Keratinocyte (primary cell): ENCODE measurements at regions not wholly inside any gene's neighbourhood (a gene's known extent, or its start where the extent isn't known, plus 50 kb on each side); places are given as distances from the start of the nearest gene placed in this dataset.

Experiments
- DNase-seq: peaks from one replicate; pipeline ENCODE4 v3.0.0-alpha.2; 2011; ENCODE audit warnings: low read depth, missing footprints, low spot score
- FAIRE-seq: peaks from 2 replicates; lab custom pipeline; 2011; peaks lifted over from hg19 to GRCh38; lab: Jason Lieb, UNC
- H2AFZ ChIP-seq: 2 replicates; pipeline ENCODE4 v1.6.0; 2012; ENCODE audit warnings: low read length, control low read depth, inconsistent platforms; ENCODE audit not compliant: control insufficient read depth
- H3K27ac ChIP-seq: 2 replicates; pipeline ENCODE4 v1.5.1; 2011; ENCODE audit warnings: low read length; ENCODE audit not compliant: control insufficient read depth, insufficient read depth
- H3K27me3 ChIP-seq: 3 replicates; pipeline ENCODE4 v1.6.0; 2011; ENCODE audit warnings: low read length; ENCODE audit not compliant: control insufficient read depth, insufficient read depth; ENCODE audit errors: extremely low read depth
- H3K36me3 ChIP-seq, 2 experiments: 2 replicates in 1 of 2; 3 replicates in 1 of 2; pipeline ENCODE4 v1.5.1; 2011; ENCODE audit warnings: low read length in 2 of 2, mild to moderate bottlenecking in 1 of 2; ENCODE audit not compliant: control insufficient read depth in 2 of 2, insufficient read depth in 2 of 2; ENCODE audit errors: extremely low read depth in 1 of 2
- H3K4me1 ChIP-seq: 3 replicates; pipeline ENCODE4 v1.5.1; 2011; ENCODE audit warnings: low read length; ENCODE audit not compliant: control insufficient read depth, insufficient read depth; ENCODE audit errors: extremely low read depth
- H3K4me2 ChIP-seq: 3 replicates; pipeline ENCODE4 v1.6.0; 2011; ENCODE audit warnings: low read depth, low read length; ENCODE audit not compliant: control insufficient read depth, insufficient read depth; ENCODE audit errors: extremely low read depth
- H3K4me3 ChIP-seq, 3 experiments: fragments of 200-600 bp in 1 of 3; sonication (generic) in 1 of 3; 2 replicates in 2 of 3; 3 replicates in 1 of 3; pipeline ENCODE4 v1.5.1; 2011 to 2016; ENCODE audit warnings: low read length in 3 of 3, mild to moderate bottlenecking in 3 of 3, control low read depth in 2 of 3, inconsistent platforms in 1 of 3, low read depth in 1 of 3, mixed read lengths in 1 of 3, mixed run types in 1 of 3, moderate library complexity in 1 of 3; ENCODE audit not compliant: control insufficient read depth in 2 of 3, insufficient read depth in 2 of 3; ENCODE audit errors: extremely low read depth in 1 of 3
- H3K79me2 ChIP-seq: 2 replicates; pipeline ENCODE4 v1.6.0; 2012; ENCODE audit warnings: low read length; ENCODE audit not compliant: control insufficient read depth, insufficient read depth
- H3K9ac ChIP-seq: 3 replicates; pipeline ENCODE4 v1.6.0; 2011; ENCODE audit warnings: low read length; ENCODE audit not compliant: control insufficient read depth, insufficient read depth; ENCODE audit errors: extremely low read depth
- H3K9me1 ChIP-seq: 3 replicates; pipeline ENCODE4 v1.6.0; 2011; ENCODE audit warnings: low read length; ENCODE audit not compliant: control insufficient read depth, insufficient read depth; ENCODE audit errors: extremely low read depth
- H3K9me3 ChIP-seq: 2 replicates; pipeline ENCODE4 v1.5.1; 2012; ENCODE audit warnings: low read depth, low read length; ENCODE audit not compliant: control insufficient read depth
- H4K20me1 ChIP-seq: 3 replicates; pipeline ENCODE4 v1.6.0; 2011; ENCODE audit warnings: low read length; ENCODE audit not compliant: control insufficient read depth, insufficient read depth; ENCODE audit errors: extremely low read depth
- EZH2 ChIP-seq: IDR thresholded peaks from one replicate; pipeline ENCODE4 v1.6.1; 2012; ENCODE audit warnings: inconsistent platforms, mild to moderate bottlenecking, low read length, moderate library complexity
- dilution Hi-C: fragments of 300-500 bp; cut with MboI; formaldehyde crosslinking; loops from one replicate; pipeline ENCODE4 v1.7.0; 2020; ENCODE audit warnings: low sequenced_read_pairs; ENCODE audit not compliant: extremely low pct_ligation_motif_present
- TF ChIP-seq, protein P1 (sequence below), 3 experiments: IDR thresholded peaks in 1 of 3; conservative IDR thresholded peaks in 1 of 3; optimal IDR thresholded peaks in 1 of 3; 2 replicates in 2 of 3; 3 replicates in 1 of 3; pipeline versions ENCODE3 to v1.5.1; 2011; ENCODE audit warnings: low read length in 3 of 3, mild to moderate bottlenecking in 3 of 3, moderate library complexity in 2 of 3, control low read depth in 1 of 3, inconsistent platforms in 1 of 3; ENCODE audit not compliant: insufficient read depth in 2 of 3; ENCODE audit errors: extremely low read depth in 1 of 3

DNA sequence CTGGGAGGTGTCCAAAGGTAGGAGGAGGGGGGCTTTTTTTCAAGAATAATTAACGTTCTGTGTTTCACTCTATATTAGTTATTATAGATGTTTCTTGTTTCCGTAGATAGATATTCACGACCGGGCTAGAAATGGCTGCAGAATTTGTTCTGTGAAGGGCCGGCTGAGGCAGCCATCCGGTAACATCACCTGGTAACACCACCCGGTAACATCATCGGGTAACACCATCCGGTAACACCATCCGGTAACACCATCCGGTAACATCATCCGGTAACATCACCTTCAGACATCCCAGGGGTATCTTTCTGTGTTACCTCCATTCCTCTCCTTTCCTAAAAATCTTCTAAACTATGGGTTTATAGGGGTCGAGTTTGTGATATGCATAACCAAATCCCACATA, 1336.7 kb upstream of the TMEM132C start:
- Histone ChIP-seq H3K36me3 (no peaks in the 10 kb centered on the region), H3K4me3 (no peak overlapping the region), H3K4me1 (no peaks in the 10 kb centered on the region), H3K79me2 (no peaks in the 10 kb centered on the region), H3K27ac (no peak overlapping the region), H3K9me3 (no peaks in the 10 kb centered on the region), H4K20me1 (no peaks in the 10 kb centered on the region), H2AFZ (no peak overlapping the region), H3K4me2 (no peak overlapping the region), H3K9me1 (no peaks in the 10 kb centered on the region), H3K27me3 (no peaks in the 10 kb centered on the region), H3K9ac (no peak overlapping the region)
- FAIRE-seq = no peak
- DNase-seq = no peak
- dilution Hi-C loops = no loop called here
- TF ChIP-seq EZH2 = no peak
- TF ChIP-seq, protein P1, sequence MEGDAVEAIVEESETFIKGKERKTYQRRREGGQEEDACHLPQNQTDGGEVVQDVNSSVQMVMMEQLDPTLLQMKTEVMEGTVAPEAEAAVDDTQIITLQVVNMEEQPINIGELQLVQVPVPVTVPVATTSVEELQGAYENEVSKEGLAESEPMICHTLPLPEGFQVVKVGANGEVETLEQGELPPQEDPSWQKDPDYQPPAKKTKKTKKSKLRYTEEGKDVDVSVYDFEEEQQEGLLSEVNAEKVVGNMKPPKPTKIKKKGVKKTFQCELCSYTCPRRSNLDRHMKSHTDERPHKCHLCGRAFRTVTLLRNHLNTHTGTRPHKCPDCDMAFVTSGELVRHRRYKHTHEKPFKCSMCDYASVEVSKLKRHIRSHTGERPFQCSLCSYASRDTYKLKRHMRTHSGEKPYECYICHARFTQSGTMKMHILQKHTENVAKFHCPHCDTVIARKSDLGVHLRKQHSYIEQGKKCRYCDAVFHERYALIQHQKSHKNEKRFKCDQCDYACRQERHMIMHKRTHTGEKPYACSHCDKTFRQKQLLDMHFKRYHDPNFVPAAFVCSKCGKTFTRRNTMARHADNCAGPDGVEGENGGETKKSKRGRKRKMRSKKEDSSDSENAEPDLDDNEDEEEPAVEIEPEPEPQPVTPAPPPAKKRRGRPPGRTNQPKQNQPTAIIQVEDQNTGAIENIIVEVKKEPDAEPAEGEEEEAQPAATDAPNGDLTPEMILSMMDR (optimal IDR thresholded peaks at IDR 0.05 in 1 of 3, IDR thresholded peaks at IDR 0.05 in 1 of 3, conservative IDR thresholded peaks at IDR 0.05 in 1 of 3; ENCODE audit: extremely low read depth in 1 of 3, insufficient read depth in 2 of 3, low read length in 3 of 3) = no peak

DNA sequence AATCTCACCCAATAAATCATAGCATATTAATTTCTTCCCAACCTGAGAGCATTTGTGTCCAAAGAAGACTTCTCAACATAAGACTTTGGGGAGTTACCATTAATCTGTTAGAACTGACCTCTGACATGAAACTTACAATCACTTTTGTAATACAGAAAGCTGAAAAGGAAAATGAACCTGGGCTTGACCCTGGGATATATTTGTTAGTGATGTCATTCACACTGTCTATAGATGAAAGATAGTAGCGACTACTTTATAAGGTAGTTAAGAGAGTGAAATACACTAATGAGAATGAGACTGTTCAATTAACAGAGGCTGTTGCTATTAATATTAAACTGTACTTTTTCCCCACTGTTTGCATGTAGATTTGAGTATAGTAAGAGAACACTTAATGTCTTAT, 1334.8 kb upstream of the TMEM132C start:
- no peak overlapping the region for H3K4me3 ChIP-seq
- H3K4me1 ChIP-seq = no peaks in the 10 kb centered on the region
- dilution Hi-C loops = no loop called here
- no peaks in the 10 kb centered on the region for H3K79me2 ChIP-seq
- DNase-seq (no peak), FAIRE-seq (no peak)
- H3K4me2 ChIP-seq = no peak overlapping the region
- no peaks in the 10 kb centered on the region for H3K27me3 ChIP-seq
- H3K27ac ChIP-seq = no peak overlapping the region
- no peaks in the 10 kb centered on the region for H3K9me1 ChIP-seq
- no peak overlapping the region for H3K9ac ChIP-seq
- H3K9me3 ChIP-seq = no peaks in the 10 kb centered on the region
- no peaks in the 10 kb centered on the region for H3K36me3 ChIP-seq
- H2AFZ ChIP-seq = no peak overlapping the region
- TF ChIP-seq, protein P1 (optimal IDR thresholded peaks at IDR 0.05 in 1 of 3, IDR thresholded peaks at IDR 0.05 in 1 of 3, conservative IDR thresholded peaks at IDR 0.05 in 1 of 3; ENCODE audit: extremely low read depth in 1 of 3, insufficient read depth in 2 of 3, low read length in 3 of 3) = no peak
- no peak for TF ChIP-seq EZH2
- H4K20me1 ChIP-seq = no peaks in the 10 kb centered on the region
